Ectodermal cell (in vitro differentiated cells): ENCODE measurements at regions not wholly inside any gene's neighbourhood (a gene's known extent, or its start where the extent isn't known, plus 50 kb on each side); places are given as distances from the start of the nearest gene placed in this dataset.

Experiments used
- H3K27ac ChIP-seq: 2 replicates; pipeline ENCODE4 v1.7.0; 2013; ENCODE audit warnings: mild to moderate bottlenecking, low read depth, low read length; ENCODE audit not compliant: insufficient read depth, poor library complexity, severe bottlenecking
- H3K27me3 ChIP-seq: 2 replicates; pipeline ENCODE4 v1.7.0; 2013; ENCODE audit warnings: mild to moderate bottlenecking, low read length; ENCODE audit not compliant: insufficient read depth, control insufficient read depth, poor library complexity, severe bottlenecking
- H3K36me3 ChIP-seq: one replicate; pipeline ENCODE4 v1.7.0; 2013; ENCODE audit warnings: low read length; ENCODE audit not compliant: control insufficient read depth, insufficient read depth
- H3K4me1 ChIP-seq: one replicate; pipeline ENCODE4 v1.7.0; 2013; ENCODE audit warnings: low read length; ENCODE audit not compliant: control insufficient read depth, insufficient read depth
- H3K4me3 ChIP-seq: 2 replicates; pipeline ENCODE4 v1.7.0; 2013; ENCODE audit warnings: low read depth, low read length, control low read depth; ENCODE audit not compliant: insufficient read depth
- H3K9me3 ChIP-seq: 2 replicates; pipeline ENCODE4 v1.7.0; 2013; ENCODE audit warnings: mild to moderate bottlenecking, low read length, moderate library complexity; ENCODE audit not compliant: control insufficient read depth
- WGBS, 2 experiments: methylation state at CpG; one replicate each; pipeline ENCODE4 v1.1.7; 2013; ENCODE audit warnings: missing lambda C conversion rate in 2 of 2; 5-methylcytosine and 5-hydroxymethylcytosine counted together

DNA sequence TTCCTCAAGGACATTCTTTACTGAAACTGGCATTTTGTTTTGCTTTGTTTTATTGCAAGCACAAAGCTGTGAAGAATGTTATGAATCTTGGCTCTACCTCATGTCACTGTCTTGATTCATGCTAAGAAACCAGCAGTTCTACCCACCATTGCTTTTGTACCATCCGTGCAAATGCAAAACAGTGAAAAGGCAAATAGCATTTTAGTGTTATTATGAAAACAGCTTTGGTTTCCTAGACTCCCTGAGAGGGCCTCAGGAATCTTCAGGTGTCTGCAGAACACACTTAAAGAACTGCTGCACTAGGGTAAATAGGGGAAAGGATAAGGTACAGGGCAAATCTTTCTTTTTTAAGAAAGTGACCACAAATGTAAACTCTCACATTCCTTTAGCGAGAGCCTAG is 318.9 kb downstream of the AHR start:
- H3K4me1 ChIP-seq: no peaks in the 10 kb centered on the region
- no peak overlapping the region for H3K27ac ChIP-seq
- 93 to 95% methylated on average over 2 of the region's 2 CpGs for WGBS, 2 experiments
- no peaks in the 10 kb centered on the region for H3K27me3 ChIP-seq
- H3K9me3 ChIP-seq: no peaks in the 10 kb centered on the region
- no peaks in the 10 kb centered on the region for H3K36me3 ChIP-seq
- no peak overlapping the region for H3K4me3 ChIP-seq

- WGBS, 2 experiments: 94 to 96% methylated on average over 11 of the region's 11 CpGs
- Histone ChIP-seq H3K27me3 (no peaks in the 10 kb centered on the region), H3K4me3 (no peak overlapping the region), H3K27ac (no peak overlapping the region), H3K36me3 (no peaks in the 10 kb centered on the region), H3K4me1 (no peaks in the 10 kb centered on the region), H3K9me3 (no peaks in the 10 kb centered on the region)
Observed at GRCh38 chr7:17617857-17618651, 319.6 kb downstream of the AHR start.

GRCh38 chr7:17618652-17618974 is 320.2 kb downstream of the AHR start:
- H3K27me3 ChIP-seq: no peaks in the 10 kb centered on the region
- H3K36me3 ChIP-seq: no peaks in the 10 kb centered on the region
- H3K27ac ChIP-seq: no peak overlapping the region
- no peaks in the 10 kb centered on the region for H3K9me3 ChIP-seq
- no peaks in the 10 kb centered on the region for H3K4me1 ChIP-seq
- H3K4me3 ChIP-seq: no peak overlapping the region
- WGBS, 2 experiments: 95% methylated on average over 1 of the region's 1 CpG

DNA sequence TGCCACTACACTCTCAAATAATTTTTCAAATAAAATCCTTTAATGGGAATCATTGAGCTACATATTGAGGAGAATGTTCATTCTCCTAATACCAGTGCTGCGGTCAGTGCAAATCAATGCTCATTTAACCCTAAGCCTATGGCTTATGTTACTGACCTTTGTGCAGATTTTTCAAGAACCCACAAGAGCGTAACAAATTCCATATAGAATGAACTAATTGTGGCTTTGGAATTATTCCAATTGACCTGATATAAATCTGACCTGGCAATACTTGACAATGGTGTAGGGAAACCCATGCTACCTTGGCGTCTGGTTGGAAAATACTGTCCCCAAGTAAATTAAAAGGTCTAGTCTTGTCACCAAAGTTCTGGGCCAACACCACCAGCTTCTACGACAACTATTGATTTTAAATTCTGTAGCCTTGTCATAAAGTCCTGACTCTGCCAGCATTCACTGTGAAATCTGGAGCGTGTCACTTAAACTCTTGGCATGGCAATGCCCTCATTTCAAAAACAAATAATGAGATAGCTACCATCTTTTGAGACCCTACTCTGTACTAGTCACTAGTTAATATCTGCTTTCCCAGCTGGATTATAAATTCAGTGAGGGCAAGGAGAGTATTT is 320.9 kb downstream of the AHR start:
- Histone ChIP-seq H3K27ac (no peak overlapping the region), H3K4me1 (no peaks in the 10 kb centered on the region), H3K27me3 (no peaks in the 10 kb centered on the region), H3K4me3 (no peak overlapping the region), H3K36me3 (no peaks in the 10 kb centered on the region), H3K9me3 (no peaks in the 10 kb centered on the region)
- WGBS, 2 experiments: 92 to 94% methylated on average over 5 of the region's 5 CpGs

DNA sequence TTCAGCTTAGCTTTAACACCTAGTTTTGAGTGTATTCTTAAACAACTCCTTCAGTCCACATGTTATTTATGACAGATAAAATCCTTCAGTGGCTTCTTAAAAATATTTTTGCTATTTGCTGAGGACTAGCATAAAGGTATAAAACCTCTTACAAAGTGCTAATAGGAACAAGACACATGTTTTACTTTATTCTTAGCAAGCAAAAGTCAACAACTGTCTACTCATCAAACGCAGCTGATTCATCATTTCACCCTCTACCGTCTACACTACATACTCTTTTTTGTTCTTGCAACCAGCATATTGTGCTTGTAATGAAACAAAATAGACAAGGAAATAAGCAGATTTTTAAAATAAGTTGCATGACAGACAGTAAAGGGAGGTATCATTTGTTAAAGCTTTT is 319.7 kb downstream of the SNX13 start:
- H3K27ac ChIP-seq: no peak overlapping the region
- no peak overlapping the region for H3K4me3 ChIP-seq
- H3K9me3 ChIP-seq: no peaks in the 10 kb centered on the region
- no peaks in the 10 kb centered on the region for H3K27me3 ChIP-seq
- 48 to 100% methylated on average over 1 to 2 of the region's 2 CpGs for WGBS, 2 experiments
- H3K36me3 ChIP-seq: no peaks in the 10 kb centered on the region
- no peaks in the 10 kb centered on the region for H3K4me1 ChIP-seq

DNA sequence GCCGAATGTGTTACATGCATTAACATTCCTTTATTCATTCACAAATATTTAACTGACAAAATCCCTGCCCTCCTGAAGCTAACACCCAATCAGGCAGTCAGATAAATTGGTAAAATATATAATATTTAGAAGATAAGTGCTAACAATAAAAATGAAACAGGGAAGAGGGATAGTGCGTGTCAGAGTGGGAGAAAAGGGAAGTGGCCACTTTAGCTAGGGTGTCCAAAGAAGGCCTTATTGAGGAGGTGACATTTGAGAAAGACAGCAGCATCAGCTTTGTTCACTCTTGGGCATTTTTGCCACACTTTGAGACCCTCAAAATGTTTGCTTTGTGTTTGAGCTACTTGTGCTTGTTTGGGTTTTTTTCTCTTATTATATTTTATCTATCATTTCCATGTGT is 317.8 kb downstream of the SNX13 start:
- 93 to 95% methylated on average over 2 of the region's 2 CpGs for WGBS, 2 experiments
- H3K4me3 ChIP-seq: no peak overlapping the region
- H3K27ac ChIP-seq: no peak overlapping the region
- no peaks in the 10 kb centered on the region for H3K36me3 ChIP-seq
- H3K4me1 ChIP-seq: no peaks in the 10 kb centered on the region
- H3K27me3 ChIP-seq: no peaks in the 10 kb centered on the region
- H3K9me3 ChIP-seq: no peaks in the 10 kb centered on the region

DNA sequence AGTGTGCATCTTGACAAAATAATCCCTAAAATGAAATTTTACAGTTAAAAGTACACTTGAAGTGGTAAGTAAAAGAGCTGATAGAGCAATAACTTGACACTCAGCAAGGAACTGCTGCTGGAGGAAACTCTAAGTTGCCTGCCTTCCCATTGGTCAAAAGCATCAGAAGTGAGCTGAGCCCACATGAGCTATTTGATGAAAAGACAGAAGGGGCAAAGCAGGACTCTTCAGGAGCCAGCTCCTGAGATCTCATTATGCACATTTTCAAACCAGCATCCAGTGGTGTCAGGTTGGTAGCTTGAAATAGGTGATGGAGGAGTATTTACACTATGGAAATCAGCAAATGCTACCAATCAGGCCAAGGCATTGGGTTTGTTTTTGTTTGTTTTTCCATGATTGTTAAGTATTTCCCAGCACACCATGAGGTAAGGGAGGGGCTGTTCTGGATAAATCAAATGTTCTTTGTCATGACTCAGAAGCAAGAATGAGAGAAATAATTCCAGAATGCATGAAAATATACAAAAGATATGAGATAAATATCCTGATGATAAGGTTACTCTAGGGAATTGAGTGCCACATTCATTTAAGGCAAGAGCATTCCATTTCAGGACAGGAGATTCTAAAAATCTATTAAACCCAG is 316.6 kb downstream of the SNX13 start:
- Histone ChIP-seq H3K4me3 (no peak overlapping the region), H3K27me3 (no peaks in the 10 kb centered on the region), H3K4me1 (no peaks in the 10 kb centered on the region), H3K36me3 (no peaks in the 10 kb centered on the region), H3K27ac (no peak overlapping the region), H3K9me3 (no peaks in the 10 kb centered on the region)

- Histone ChIP-seq H3K4me3 (no peak overlapping the region), H3K36me3 (no peaks in the 10 kb centered on the region), H3K9me3 (no peaks in the 10 kb centered on the region), H3K27me3 (no peaks in the 10 kb centered on the region), H3K27ac (no peak overlapping the region), H3K4me1 (no peaks in the 10 kb centered on the region)
Observed at GRCh38 chr7:17624379-17624778, 315.9 kb downstream of the SNX13 start.

GRCh38 chr7:17625043-17625442 is 315.3 kb downstream of the SNX13 start:
- H3K4me1 ChIP-seq: no peaks in the 10 kb centered on the region
- WGBS, 2 experiments: 91 to 98% methylated on average over 2 of the region's 3 CpGs
- no peaks in the 10 kb centered on the region for H3K36me3 ChIP-seq
- no peak overlapping the region for H3K27ac ChIP-seq
- H3K27me3 ChIP-seq: no peaks in the 10 kb centered on the region
- no peak overlapping the region for H3K4me3 ChIP-seq
- no peaks in the 10 kb centered on the region for H3K9me3 ChIP-seq

GRCh38 chr7:17626235-17626634 is 314.1 kb downstream of the SNX13 start:
- no peaks in the 10 kb centered on the region for H3K9me3 ChIP-seq
- no peaks in the 10 kb centered on the region for H3K4me1 ChIP-seq
- no peaks in the 10 kb centered on the region for H3K27me3 ChIP-seq
- no peak overlapping the region for H3K4me3 ChIP-seq
- no peak overlapping the region for H3K27ac ChIP-seq
- no peaks in the 10 kb centered on the region for H3K36me3 ChIP-seq
